NCI-H2029 treated with DMSO at 0.1 percent for 48 hours (cell line): ENCODE measurements at regions not wholly inside any gene's neighbourhood (a gene's known extent, or its start where the extent isn't known, plus 50 kb on each side); places are given as distances from the start of the nearest gene placed in this dataset.

ENCODE experiments used
- DNase-seq: peaks from one replicate; lab custom pipeline; 2025; lab: John Stamatoyannopoulos, UW

GRCh38 chr15:95503640-95504225 is 826.8 kb upstream of the NR2F2 start:
- DNase-seq, result no peak

GRCh38 chr15:95511671-95512070 is 818.8 kb upstream of the NR2F2 start:
- DNase-seq, result no peak

- DNase-seq, result no peak
Measured at GRCh38 chr15:95512906-95513305, 817.6 kb upstream of the NR2F2 start.

GRCh38 chr15:95519887-95520286 is 810.6 kb upstream of the NR2F2 start:
- DNase-seq, result no peak

DNA sequence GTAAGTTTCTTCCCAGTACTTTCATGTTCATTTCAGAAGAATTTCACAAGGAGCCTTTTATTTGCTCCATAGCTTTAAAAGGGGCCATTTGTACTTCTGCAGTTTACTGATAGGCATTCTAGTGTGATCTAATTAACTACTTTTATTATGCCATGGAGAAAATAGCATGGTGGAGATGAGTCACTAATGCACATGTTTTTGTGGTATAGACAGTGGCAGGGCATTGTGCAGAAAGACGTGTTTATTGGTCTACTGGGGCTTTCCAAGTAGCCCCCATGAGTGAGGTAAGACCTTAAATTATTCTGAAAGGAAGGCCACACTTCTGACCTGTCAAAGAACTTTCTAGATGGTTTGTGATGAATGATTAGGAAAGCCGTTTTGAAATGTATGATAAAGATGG is 810.0 kb upstream of the NR2F2 start:
- DNase-seq, result no peak

DNA sequence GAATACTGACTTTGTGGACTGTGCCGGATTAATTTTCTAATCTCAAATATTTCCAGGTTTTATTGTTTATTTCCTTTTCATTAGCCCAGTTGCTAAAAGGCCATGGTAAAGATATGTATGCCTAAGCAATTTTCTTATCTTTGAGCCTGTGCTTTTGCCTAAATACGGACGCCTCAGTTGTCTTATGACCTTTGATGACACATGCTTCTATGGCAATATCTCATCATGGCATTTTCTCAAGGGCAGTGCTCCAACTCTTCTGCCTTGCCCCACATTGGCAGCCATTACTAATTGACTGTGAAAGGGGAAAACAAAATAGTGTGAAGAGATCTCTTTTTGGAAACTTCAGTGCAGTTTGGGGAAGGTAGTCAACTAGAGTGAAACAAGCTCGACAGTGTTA is 809.6 kb upstream of the NR2F2 start:
- DNase-seq, result no peak

DNA sequence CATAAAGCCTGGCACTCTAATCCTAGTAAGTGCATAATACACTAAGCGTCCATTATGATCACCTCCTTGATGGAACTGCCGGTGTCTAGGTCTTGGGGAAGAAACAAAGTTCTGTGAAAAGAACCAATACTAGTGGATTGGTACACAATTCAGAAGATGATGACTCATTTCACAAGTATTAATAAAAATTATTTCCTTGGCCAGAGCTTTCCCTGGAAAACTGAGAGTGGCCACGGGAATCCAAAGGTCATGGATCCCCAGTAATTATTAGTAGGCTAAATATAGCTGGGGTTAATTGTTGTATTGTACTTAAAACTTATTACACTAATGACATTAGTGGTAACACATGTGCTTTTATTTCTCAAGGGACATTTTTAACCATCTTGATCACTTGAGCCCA is 808.0 kb upstream of the NR2F2 start:
- DNase-seq, result no peak

DNA sequence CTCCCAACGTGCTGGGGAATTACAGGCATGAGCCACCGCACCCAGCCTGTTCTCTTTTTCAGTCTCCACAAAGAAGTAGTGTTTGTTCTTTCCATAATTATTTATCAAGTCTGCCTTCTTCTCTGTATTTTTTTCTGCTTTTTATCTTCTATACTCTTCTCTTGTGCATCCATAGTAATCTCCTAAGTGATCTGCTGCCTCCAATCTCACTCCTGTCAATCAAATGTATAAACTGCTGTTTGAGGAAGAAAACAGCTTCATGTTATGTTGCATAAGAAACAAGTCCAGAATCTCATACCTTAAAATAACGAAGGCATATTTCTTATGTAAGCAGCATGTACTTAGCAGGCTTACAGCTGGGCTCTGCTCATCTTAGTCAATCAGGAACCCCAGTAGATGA is 801.6 kb upstream of the NR2F2 start:
- no peak for DNase-seq

GRCh38 chr15:95536638-95537037 is 793.9 kb upstream of the NR2F2 start:
- no peak for DNase-seq

GRCh38 chr15:95538693-95539092 is 791.8 kb upstream of the NR2F2 start:
- DNase-seq, result no peak

DNA sequence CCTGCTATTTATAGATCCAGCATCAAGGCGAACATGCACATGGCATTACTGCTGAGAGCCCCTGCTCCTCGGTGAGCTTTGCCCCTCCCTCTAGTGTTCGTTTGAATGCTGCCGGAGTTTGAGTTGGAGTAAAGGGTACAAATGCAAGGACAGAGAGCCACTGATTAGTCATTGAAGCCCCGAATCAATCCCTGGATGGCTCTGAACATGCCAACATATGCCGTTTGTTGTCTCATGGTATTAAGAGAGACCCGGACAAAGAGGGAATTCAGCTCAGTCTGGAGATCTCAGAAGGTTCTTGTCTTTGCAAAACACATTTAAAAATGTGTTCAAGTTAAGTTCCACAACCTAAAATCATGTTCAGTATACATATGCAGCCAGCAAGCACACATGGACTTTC is 789.2 kb upstream of the NR2F2 start:
- DNase-seq, result no peak

DNA sequence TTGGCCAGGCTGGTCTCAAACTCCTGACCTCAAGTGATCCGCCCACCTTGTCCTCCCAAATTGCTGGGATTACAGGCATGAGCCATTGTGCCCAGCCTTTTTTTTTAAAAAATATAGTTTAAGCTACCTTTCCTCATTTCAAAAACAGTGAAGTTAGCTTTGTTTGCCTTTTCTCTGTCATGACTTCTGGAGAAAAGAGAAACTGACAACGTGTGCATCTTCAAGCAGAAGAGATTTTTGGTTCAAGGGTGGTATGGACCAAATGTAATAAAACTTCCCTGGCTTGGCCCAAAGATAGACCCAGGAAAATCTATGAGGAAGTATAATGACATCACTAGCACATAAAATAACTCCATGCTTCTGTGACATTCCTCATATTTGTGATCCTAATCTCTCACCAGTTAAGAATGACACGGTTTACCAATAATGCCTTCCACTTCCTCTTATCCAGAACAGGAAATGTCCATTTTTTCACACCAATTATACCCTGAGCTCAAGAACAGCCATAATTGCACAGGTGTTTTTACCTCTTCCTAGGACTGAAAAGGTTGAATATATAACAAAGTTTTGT is 781.2 kb upstream of the NR2F2 start:
- DNase-seq, result no peak

- DNase-seq, result no peak
Measured at GRCh38 chr15:95550702-95551101, 779.8 kb upstream of the NR2F2 start.

- no peak for DNase-seq
Measured at GRCh38 chr15:95556225-95556624, 774.3 kb upstream of the NR2F2 start.

GRCh38 chr15:95556866-95557225 is 773.7 kb upstream of the NR2F2 start:
- DNase-seq, result no peak

GRCh38 chr15:95557226-95558046 is 773.1 kb upstream of the NR2F2 start:
- no peak for DNase-seq

DNA sequence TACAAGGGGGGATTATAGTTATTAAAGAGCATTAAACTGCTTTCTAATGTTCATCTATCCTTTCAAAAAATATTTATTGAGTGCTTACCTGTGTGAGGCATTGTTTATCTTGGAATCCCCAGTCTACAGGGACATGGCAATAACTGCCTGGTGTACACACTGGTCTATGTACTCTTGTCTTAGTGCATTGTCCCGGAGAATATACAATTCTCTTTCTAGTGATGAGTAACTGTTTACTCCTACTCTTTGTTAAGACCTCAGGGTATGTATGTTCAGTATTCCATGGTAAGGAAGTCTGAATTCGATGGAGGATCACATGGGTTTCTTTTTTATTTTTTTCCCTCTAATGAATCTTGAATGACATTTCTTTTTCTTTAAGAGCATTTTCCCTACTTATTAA is 772.4 kb upstream of the NR2F2 start:
- DNase-seq, result no peak

- no peak for DNase-seq
Measured at GRCh38 chr15:95558916-95559315, 771.6 kb upstream of the NR2F2 start.

DNA sequence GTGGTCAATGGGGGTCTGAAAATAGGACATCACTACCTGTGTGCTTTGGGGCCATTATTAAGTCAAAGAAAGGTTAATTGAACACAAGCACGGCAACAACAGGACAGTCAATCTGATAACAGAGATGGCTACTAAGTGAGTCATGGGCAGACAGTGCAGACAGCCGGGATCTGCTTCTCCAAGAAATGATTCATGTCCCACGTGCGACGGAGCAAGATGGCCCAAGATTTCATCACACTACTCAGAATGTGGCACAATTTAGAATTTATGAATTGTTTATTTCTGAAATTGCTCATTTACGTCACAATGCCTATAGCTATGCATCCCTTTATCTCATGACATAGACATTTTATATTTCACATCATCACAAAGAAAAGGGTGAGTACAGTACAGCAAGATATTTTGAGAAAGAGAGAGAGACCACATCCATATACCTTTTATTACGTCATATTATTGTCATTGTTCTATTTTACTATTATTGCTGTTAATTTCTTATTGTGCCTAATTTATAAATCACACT is 770.6 kb upstream of the NR2F2 start:
- DNase-seq, result no peak

GRCh38 chr15:95561463-95561862 is 769.0 kb upstream of the NR2F2 start:
- no peak for DNase-seq

GRCh38 chr15:95563634-95564033 is 766.9 kb upstream of the NR2F2 start:
- no peak for DNase-seq

DNA sequence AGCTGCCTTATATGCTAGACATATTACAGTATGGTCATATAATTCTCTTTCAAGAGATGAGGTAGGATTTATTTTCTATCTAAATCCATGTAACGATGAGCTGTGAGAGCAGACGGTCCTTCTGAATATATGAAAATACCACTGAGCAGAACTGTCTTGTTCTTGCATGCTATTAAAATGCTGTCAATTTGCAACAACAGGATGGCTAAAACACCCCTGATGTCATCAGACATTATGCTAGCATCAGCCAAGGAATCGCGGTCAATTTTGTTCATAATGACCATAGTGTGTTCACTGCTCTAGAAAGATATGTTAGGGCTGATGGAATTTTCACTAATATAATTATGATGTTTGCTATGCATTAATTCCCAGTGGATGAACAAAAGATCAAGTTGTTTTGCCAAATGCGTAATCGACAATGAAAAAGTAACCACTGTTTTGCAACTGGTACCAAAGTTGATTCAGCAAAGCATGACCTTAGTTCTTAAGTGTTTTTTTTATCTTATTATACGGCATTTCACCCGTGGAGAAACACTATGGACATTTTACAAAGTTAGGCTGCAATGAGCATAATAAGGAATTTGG is 765.4 kb upstream of the NR2F2 start:
- no peak for DNase-seq

GRCh38 chr15:95565690-95566089 is 764.8 kb upstream of the NR2F2 start:
- no peak for DNase-seq
